SK-N-SH (cell line): ENCODE measurements at regions not wholly inside any gene's neighbourhood (a gene's known extent, or its start where the extent isn't known, plus 50 kb on each side); places are given as distances from the start of the nearest gene placed in this dataset.

Source experiments
- CTCF ChIA-PET: fragments of 300-600, 350-600 bp; formaldehyde crosslinking; extraction: SDS; loops from one replicate; lab custom pipeline; 2021; lab: Yijun Ruan, JAX
- POLR2A ChIA-PET: fragments of 350-600 bp; sonication (Branson Sonifier 250); formaldehyde crosslinking; extraction: SDS; loops from one replicate; lab custom pipeline; 2020; ENCODE audit warnings: antibody characterized with exemption, inconsistent platforms; lab: Yijun Ruan, JAX
- DNase-seq: peaks from one replicate; pipeline ENCODE4 v3.0.0; 2012
- H2AFZ ChIP-seq: fragments of 200-600 bp; sonication (generic); 2 replicates; pipeline ENCODE4 v1.8.1; 2016; ENCODE audit warnings: antibody characterized with exemption, mild to moderate bottlenecking, low read depth
- H3F3A ChIP-seq: fragments of 200-600 bp; sonication (generic); replicated peaks from 2 replicates; pipeline ENCODE3; 2016; ENCODE audit warnings: antibody characterized with exemption, mild to moderate bottlenecking; ENCODE audit not compliant: insufficient read depth
- H3K27ac ChIP-seq, 2 experiments: fragments of 200-500 bp in 1 of 2; fragments of 200-600 bp in 1 of 2; sonication (Bioruptor generic) in 1 of 2; sonication (generic), shearing (Covaris generic) in 1 of 2; 2 replicates each; pipeline versions ENCODE4 v1.5.1 to v1.6.1; 2014 to 2016; ENCODE audit warnings: low read depth in 2 of 2, inconsistent platforms in 1 of 2, low read length in 1 of 2, mild to moderate bottlenecking in 1 of 2, mixed read lengths in 1 of 2
- H3K27me3 ChIP-seq: fragments of 200-600 bp; sonication (generic), shearing (Covaris generic); 2 replicates; pipeline ENCODE4 v1.6.1; 2016; ENCODE audit warnings: mixed run types; ENCODE audit not compliant: insufficient read depth
- H3K36me3 ChIP-seq, 2 experiments: fragments of 200-500 bp in 1 of 2; fragments of 200-600 bp in 1 of 2; sonication (Bioruptor generic) in 1 of 2; sonication (generic) in 1 of 2; replicated peaks in 1 of 2; 2 replicates each; pipeline versions ENCODE3 to v1.5.1; 2014 to 2016; ENCODE audit warnings: low read length in 1 of 2, mild to moderate bottlenecking in 1 of 2; ENCODE audit not compliant: insufficient read depth in 2 of 2, control insufficient read depth in 1 of 2
- H3K4me1 ChIP-seq, 2 experiments: fragments of 200-500 bp in 1 of 2; fragments of 200-600 bp in 1 of 2; sonication (Bioruptor generic) in 1 of 2; sonication (generic), shearing (Covaris generic) in 1 of 2; 2 replicates each; pipeline versions ENCODE4 v1.5.1 to v1.6.1; 2014 to 2016; ENCODE audit warnings: low read depth in 1 of 2, low read length in 1 of 2, mixed run types in 1 of 2; ENCODE audit not compliant: insufficient read depth in 2 of 2, control insufficient read depth in 1 of 2
- H3K4me2 ChIP-seq: fragments of 200-600 bp; sonication (generic), shearing (Covaris generic); 2 replicates; pipeline ENCODE4 v1.6.1; 2017; ENCODE audit warnings: mixed run types
- H3K4me3 ChIP-seq, 2 experiments: fragments of 200-500 bp in 1 of 2; fragments of 200-600 bp in 1 of 2; sonication (Bioruptor generic) in 1 of 2; sonication (generic), shearing (Covaris generic) in 1 of 2; 2 replicates each; pipeline versions ENCODE4 v1.5.1 to v1.8.1; 2014 to 2016; ENCODE audit warnings: low read depth in 2 of 2, inconsistent platforms in 1 of 2, low read length in 1 of 2, mild to moderate bottlenecking in 1 of 2, mixed read lengths in 1 of 2, moderate library complexity in 1 of 2
- H3K79me2 ChIP-seq: fragments of 200-600 bp; sonication (generic); 2 replicates; pipeline ENCODE4 v1.8.1; 2017; ENCODE audit warnings: mild to moderate bottlenecking; ENCODE audit not compliant: insufficient read depth
- H3K9ac ChIP-seq: fragments of 200-600 bp; sonication (generic); 2 replicates; pipeline ENCODE4 v1.6.1; 2017; ENCODE audit warnings: mixed run types
- H3K9me2 ChIP-seq: fragments of 200-600 bp; sonication (generic); 2 replicates; pipeline ENCODE4 v1.6.1; 2017; ENCODE audit warnings: mixed run types
- H3K9me3 ChIP-seq: fragments of 200-600 bp; sonication (generic); 2 replicates; pipeline ENCODE4 v1.6.1; 2017; ENCODE audit warnings: mixed run types, mild to moderate bottlenecking, moderate library complexity
- H4K20me1 ChIP-seq: fragments of 200-600 bp; sonication (generic); 2 replicates; pipeline ENCODE4 v1.6.1; 2017; ENCODE audit warnings: mild to moderate bottlenecking, mixed run types; ENCODE audit not compliant: insufficient read depth
- FOSL2 ChIP-seq: IDR thresholded peaks from 2 replicates; pipeline ENCODE4 v1.4.0; 2012; ENCODE audit warnings: low read depth, mild to moderate bottlenecking, moderate library complexity, borderline replicate concordance
- FOXJ3 ChIP-seq: sonication (generic); formaldehyde crosslinking; IDR thresholded peaks from 2 replicates; pipeline ENCODE4 v1.5.1; 2020; ENCODE audit warnings: mild to moderate bottlenecking, missing genetic modification reagents
- GABPA ChIP-seq: IDR thresholded peaks from 2 replicates; pipeline ENCODE4 v1.4.0; 2012; ENCODE audit warnings: low read depth, mild to moderate bottlenecking
- IRF3 ChIP-seq: fragments of 150-350 bp; IDR thresholded peaks from 2 replicates; pipeline ENCODE4 v1.6.1; 2016; ENCODE audit warnings: mild to moderate bottlenecking, low read depth, low read length
- MAX ChIP-seq: IDR thresholded peaks from 2 replicates; pipeline ENCODE4 v1.4.0; 2012; ENCODE audit warnings: low read depth
- MXI1 ChIP-seq: IDR thresholded peaks from 2 replicates; pipeline ENCODE4 v1.6.1; 2012; ENCODE audit warnings: mild to moderate bottlenecking, low read depth, low read length, improper control_type of control experiment
- NFIC ChIP-seq: IDR thresholded peaks from 2 replicates; pipeline ENCODE4 v1.4.0; 2012; ENCODE audit warnings: borderline replicate concordance
- RCOR1 ChIP-seq: fragments of 150-350 bp; IDR thresholded peaks from 2 replicates; pipeline ENCODE4 v1.6.1; 2017; ENCODE audit warnings: antibody characterized with exemption, low read length
- REST ChIP-seq: IDR thresholded peaks from 2 replicates; pipeline ENCODE4 v1.6.1; 2012; ENCODE audit warnings: mild to moderate bottlenecking, low read depth, low read length, moderate library complexity
- SMC3 ChIP-seq: IDR thresholded peaks from 2 replicates; pipeline ENCODE4 v1.6.1; 2012; ENCODE audit warnings: low read depth, low read length, improper control_type of control experiment
- TAF1 ChIP-seq: IDR thresholded peaks from 2 replicates; pipeline ENCODE4 v1.6.1; 2012; ENCODE audit warnings: low read depth, mild to moderate bottlenecking, low read length, moderate library complexity, borderline replicate concordance
- USF2 ChIP-seq: fragments of 150-350 bp; IDR thresholded peaks from 2 replicates; pipeline ENCODE4 v1.6.1; 2017; ENCODE audit warnings: antibody characterized with exemption, low read length, low read depth, borderline replicate concordance
- WGBS: methylation state at CpG from one replicate; pipeline ENCODE4 v1.1.6; 2017; ENCODE audit warnings: low lambda C conversion rate; 5-methylcytosine and 5-hydroxymethylcytosine counted together

- no peak overlapping the region for H3K9ac ChIP-seq
- ChIA-PET POLR2A (no interaction called here), CTCF (interaction anchor here (1.6 kb wide), 1 partner anchor 1102 kb away, joined by 4 read pairs; no protein-coding TSS in a partner anchor)
- no peaks in the 10 kb centered on the region for H4K20me1 ChIP-seq
- H2AFZ ChIP-seq, result no peak overlapping the region
- H3F3A ChIP-seq, result no peaks in the 10 kb centered on the region
- 77% methylated on average over 11 of the region's 11 CpGs for WGBS
- no peak overlapping the region for H3K27ac ChIP-seq
- no peak overlapping the region for H3K4me3 ChIP-seq
- DNase-seq, result no peak
- H3K27me3 ChIP-seq, result no peaks in the 10 kb centered on the region
- H3K36me3 ChIP-seq, result no peaks in the 10 kb centered on the region
- no peaks in the 10 kb centered on the region for H3K9me3 ChIP-seq
- TF ChIP-seq MAX, result no peak
- TF ChIP-seq REST, result no peak
- TF ChIP-seq FOSL2, result no peak
- TF ChIP-seq USF2, result no peak
- no peak for TF ChIP-seq RCOR1
- no peak for TF ChIP-seq GABPA
- no peak for TF ChIP-seq SMC3
- no peak for TF ChIP-seq IRF3
- no peak for TF ChIP-seq MXI1
- no peak for TF ChIP-seq FOXJ3 (CRISPR knock-in tag)
- TF ChIP-seq TAF1, result no peak
- TF ChIP-seq NFIC, result no peak
- H3K9me2 ChIP-seq, result 0 out of 2 replicates have a peak, but pooled peaks cover 3% of the 10 kb centered on the region
- H3K79me2 ChIP-seq, result no peaks in the 10 kb centered on the region
- H3K4me2 ChIP-seq, result no peak overlapping the region
- H3K4me1 ChIP-seq, result no peaks in the 10 kb centered on the region
Observed at GRCh38 chr21:26710155-26710554, 135.1 kb downstream of the ADAMTS1 start.
